HuH-7 (cell line): ENCODE measurements at regions not wholly inside any gene's neighbourhood (a gene's known extent, or its start where the extent isn't known, plus 50 kb on each side); places are given as distances from the start of the nearest gene placed in this dataset.
"Not testable (repeated sequence)": the region's sequence is repeated elsewhere in the genome, so short reads cannot be mapped to it uniquely, and the experiment has no call there.

Experiments
- DNase-seq: peaks from one replicate; pipeline ENCODE4 v3.0.0; 2011; ENCODE audit warnings: low spot score

DNA sequence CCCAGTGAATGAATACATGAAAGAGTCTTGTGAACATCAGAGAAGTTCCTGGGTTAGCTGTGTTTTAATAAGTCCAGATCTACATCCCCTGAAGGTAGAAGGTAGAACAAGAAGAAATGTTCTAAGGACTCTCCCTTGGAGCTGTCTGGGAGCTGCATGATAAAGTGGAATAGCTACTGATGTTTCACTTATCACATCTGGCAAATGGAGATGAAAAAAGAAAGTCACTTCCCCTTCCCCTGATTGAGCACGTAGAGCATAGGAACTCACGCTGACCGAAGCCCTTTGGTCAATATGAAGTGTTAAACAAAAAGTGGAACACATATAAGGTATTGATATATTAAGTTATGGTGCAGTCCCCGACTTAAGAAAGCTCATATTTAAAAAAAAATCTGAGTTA, 53.2 kb upstream of the PARP1 start:
- no peak for DNase-seq

GRCh38 chr1:226463925-226464586, 56.2 kb upstream of the PARP1 start:
- DNase-seq = no peak

- DNase-seq = not testable (repeated sequence)
Observed at GRCh38 chr1:226464587-226464971, 56.7 kb upstream of the PARP1 start.

- no peak for DNase-seq
Observed at GRCh38 chr1:226466296-226466695, 58.4 kb upstream of the PARP1 start.

DNA sequence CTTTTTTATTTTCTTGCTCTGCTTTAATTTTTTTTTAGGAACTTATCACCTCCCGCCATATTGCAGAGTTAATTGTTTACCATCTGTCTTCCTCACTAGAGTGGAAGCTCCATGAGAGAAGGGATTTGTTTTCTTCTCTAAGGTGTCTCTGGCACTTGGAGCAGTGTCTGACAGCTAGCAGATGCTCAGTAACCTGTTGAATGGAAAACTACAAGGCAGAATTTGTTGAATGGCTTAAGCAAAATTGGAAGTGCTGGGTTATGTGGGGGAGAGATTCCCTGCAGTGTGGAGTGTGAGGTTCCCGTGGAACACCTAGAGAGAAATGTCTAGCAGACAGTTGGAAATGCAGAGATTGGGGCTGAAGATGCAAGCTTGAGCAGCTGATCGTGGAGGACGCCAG, 59.5 kb upstream of the PARP1 start:
- DNase-seq = no peak

DNA sequence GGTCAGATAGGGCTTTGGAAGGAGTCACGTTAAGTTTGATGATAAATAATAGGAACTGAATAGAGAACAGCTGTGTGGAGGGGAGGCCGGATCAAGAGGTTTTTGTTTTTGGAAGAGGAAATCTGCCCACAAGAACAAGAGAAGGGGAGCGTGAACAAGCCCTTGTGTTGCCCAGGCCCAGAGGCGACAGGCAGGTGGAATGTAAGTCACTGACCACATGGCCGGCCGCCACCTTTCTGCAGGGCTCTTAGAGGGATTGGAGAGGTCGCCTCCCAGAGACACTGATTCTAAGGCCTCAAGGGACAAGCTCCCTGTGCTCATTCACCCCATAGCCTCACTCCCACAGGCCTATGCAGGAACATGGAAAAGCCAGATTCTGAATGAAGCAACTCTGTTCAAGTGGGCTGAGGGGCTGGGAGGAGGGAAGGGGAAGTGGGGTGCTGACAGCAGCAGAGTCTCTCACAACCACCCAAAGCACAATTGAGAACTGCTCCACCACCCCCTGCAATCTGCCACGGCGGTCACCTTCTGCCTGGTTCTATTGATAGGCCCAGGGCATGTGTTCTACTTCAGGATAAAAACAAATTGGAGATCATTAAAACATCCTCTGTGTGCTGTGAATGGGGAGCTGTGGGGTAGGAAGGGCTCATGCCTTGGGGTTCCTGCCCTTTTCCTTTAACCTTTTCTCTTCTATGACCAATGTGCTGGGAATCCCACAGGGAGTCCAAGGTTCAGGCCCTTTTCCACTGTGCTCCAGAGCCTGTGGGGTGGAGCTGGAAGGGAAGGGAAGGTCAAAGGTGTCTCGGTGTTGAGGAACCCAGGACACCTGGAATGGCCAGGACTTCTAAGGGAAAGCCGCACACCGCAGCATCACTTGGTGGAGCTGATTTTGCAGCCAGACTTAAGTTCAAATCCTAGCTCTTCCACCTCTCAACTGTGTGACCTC, 63.3 kb upstream of the PARP1 start:
- no peak for DNase-seq

DNA sequence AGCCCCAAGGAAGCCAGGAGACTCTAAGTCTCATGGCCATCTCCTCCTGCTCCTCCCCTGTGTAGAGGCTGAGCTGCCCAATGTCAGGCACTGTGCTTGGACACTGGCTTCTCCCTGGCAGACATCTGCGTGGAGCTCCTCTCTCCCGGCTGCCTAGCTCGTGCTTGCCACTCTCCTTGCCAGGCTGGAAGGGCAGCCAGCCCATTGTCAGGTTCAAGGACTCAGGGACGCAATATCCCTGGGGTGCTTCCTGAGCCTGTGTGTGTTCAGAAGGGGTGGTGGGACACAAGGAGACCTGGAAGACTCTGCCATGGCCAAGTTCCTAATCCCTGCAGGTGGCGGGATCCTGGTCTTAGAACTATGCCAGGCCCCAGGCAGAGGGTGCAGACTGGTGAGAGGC, 65.4 kb upstream of the PARP1 start:
- DNase-seq = no peak

- no peak for DNase-seq
Observed at GRCh38 chr1:226474041-226474440, 66.1 kb upstream of the PARP1 start.

DNA sequence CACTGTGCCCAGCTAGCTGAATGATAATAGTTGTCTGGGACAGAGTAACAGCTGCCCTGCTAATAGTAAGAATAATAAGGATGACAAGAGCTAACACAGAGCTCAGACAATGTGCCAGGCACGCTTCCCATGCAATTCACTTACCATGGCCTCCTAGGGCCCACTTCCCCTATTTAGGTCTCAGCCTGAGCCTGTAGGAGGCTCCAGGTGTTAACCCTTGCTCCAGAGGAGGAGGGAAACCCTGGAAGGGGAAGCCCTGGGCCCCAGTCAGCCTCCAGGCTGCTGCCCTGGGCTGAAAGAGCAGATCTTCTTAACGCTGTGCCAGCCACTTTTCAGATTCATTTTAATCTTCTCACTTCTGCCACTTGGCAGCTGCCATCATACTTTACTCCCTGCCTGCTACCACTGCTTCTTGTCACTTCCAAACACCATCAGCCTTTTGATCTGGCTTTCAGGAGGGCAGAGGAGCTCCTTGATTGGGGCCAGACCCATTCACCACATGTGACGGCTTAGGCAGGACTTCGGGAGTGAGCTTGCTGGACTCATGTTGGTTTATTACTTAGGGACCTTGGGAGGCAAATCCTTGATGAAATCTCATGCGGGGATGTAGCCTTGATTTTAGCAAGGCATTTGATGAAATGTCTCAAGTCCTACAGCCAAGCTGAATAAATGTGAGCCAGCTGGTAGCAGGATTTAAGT, 66.7 kb upstream of the PARP1 start:
- DNase-seq = no peak

DNA sequence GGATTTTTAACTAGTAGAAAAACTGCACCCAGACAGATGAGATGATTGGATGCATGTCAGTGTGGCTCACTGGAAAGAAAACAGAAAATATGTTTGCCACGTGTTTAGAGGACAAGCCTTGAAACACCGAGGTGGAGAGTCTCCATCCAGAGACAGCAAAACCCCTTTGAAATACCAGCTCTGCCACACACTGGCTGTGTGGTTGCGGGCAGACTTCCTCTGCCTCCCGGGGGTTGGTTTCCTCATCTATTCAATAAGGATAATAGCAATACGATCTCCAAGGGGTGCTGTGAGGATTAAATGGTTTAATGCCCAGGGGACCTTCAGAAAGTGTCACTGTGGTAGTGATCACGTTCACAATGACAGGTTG, 67.2 kb upstream of the PARP1 start:
- DNase-seq = no peak

DNA sequence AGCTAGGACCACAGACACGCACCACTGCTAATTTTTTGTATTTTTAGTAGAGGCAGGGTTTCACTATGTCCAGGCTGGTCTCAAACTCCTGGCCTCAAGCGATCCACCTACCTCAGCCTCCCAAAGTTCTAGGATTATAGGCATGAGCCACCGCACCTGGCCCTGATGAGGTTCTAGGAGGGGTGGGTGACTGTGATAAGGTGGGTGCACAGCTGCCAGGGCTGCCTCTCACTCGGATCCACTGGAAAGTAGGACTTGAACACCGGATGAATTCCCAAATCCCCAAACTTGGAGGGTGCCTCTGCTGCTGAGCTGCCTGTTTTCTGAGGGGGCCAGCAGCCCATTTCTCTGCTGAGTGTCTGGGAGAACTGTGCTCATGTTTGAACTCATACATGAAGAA, 68.2 kb upstream of the PARP1 start:
- DNase-seq = no peak

DNA sequence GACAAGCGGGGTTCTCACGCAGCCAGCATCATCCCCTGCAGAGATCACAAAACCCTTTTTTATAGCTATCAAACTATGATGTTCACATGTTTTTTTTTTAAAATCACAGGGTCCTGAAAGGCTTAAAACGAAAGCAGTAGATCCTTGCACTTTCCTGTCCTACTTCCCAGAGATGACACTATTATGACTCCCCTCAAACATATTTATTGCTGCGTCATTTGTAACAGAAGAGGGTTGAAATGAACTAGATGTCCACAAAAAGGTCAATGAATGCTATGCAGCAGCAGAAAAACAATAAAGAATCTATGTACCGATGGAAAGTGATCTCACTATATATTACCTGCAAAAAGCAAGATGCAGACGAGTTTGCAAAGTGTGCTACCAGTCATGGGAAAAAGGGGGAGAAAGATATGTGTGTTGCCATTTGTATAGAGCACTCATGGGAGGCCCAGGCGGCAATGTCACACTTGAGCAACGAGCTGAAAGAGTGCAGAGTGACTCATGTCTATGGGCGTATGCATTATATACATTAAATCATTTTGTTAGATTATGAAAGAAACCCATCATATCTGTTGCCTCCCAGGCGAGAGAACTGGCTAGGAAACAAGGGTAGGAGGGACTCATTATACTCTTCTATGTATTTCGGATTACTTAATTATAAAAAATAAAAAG, 68.9 kb upstream of the PARP1 start:
- no peak for DNase-seq

DNA sequence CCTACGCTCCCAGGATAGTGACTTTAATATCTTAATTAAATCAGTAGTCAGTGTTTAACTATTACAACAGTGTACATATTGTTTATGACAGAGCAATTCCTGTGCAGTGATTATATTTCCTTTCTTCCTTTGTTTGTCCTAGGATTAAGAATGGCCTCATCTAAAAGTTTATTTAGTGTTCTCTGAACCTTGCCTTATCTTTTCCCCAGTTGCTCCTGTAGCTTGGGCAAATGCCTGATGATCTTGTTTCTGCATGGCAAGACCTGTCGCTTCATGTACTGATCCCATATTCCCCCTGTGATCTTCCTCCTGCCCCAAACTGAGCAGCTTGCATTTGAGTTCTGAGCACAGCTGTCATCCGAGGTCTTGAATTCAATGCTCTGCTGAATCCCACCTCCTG, 69.1 kb upstream of the STUM start:
- peak; percentile 56 for DNase-seq

GRCh38 chr1:226480461-226480860, 68.1 kb upstream of the STUM start:
- DNase-seq = no peak

DNA sequence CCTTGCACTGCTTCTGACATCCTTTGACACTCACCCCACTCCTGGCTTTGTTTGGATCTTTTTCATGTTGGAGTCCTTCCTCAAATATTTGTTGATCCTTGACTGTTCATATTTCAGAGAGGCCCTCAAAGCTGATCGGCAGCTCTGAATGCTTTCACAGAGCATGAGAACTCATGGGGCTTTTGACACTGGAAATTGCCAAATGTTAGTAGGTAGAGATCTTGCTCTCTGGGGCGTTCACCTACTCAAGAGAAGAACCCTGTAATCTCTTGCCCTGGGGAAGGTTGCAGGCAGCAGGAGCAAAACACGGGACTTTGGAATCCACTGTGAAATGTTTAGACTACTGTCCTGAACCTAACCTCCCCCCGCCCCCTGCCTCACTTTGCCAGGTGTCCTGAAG, 67.4 kb upstream of the STUM start:
- no peak for DNase-seq

DNA sequence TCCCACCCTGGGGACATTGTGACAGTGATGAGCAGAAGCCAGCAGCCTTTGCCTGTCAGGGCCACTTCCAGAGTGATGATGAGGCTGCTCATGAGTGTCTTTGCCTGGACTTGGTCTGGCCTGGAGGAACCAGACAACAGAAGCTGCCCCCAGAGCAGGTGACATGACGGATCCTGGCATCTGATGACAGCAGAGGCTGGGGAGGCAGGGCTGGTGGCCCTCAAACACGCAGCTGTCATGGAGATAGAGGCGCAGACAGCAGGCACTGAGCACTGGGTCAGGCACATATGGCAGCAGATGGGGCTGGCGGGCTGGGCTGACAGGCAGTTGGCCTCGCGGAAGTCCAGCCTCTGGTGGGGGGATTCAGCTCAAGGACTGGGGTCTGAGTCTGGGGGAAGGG, 66.4 kb upstream of the STUM start:
- DNase-seq = no peak

GRCh38 chr1:226482975-226483700, 65.4 kb upstream of the STUM start:
- DNase-seq = no peak

GRCh38 chr1:226485192-226485591, 63.4 kb upstream of the STUM start:
- no peak for DNase-seq

- DNase-seq = no peak
Observed at GRCh38 chr1:226486161-226486560, 62.4 kb upstream of the STUM start.

DNA sequence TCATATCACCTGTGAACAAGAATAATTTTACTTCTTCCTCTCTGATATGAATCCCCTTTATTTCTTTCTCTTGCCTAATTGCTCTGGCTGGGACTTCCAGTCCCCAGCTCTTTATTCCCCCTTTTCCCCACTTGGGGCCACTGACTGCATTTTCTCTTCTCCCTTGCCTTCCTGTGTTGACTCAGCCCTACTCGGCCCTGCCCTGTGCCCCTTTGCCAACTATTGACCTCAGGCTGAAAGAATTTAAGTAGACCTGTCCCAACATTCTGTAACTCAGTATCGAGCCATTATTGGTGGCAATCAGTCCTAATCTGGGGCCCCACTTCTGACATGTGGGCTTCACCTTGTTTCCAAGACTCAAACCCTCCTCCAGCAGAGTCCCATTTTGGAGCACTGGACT, 60.6 kb upstream of the STUM start:
- no peak for DNase-seq

DNA sequence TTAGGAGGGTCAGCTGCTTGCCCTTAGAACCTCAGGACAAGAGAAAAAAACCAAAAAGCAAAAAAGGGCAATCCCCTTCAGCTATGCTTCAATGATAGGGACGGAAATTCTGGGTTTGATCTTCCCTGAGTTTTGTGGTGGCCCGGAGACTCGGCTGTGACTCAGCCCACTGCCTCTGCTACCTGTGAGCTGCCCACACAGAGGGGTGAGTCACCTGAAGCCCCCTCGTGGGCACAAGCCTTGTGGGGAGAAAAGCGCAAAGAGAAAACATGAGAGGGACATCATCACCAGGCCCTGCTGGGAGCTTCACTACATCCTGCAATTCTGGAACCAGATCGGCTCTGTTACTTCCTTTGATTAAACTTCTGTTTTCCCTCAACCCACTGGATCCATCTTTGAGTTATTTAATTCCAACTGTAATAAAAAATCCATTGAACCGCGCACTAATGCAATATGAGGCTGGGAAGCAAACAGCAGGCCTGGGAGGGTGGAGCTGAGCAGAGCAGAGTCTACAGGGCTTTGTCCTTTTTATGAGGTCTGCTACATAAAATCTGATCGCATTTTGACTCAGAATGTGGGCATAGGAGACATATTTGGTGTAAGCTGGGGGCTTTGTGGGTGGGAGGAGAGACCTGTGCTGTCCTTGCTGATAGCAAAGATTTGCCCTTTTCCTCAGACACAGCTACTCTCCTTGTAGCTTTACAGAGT, 58.7 kb upstream of the STUM start:
- no peak for DNase-seq
